ENCODE measurements at regions not wholly inside any gene's neighbourhood (a gene's known extent, or its start where the extent isn't known, plus 50 kb on each side); places are given as distances from the start of the nearest gene placed in this dataset.
A peak's percentile ranks its signal among the peaks of the same experiment; 100 is the strongest.

GRCh38 chr9:108241384-108242073, 614.3 kb downstream of the ACTL7B start:
- Histone ChIP-seq H3K27me3 (ENCODE audit: control insufficient read depth, insufficient read depth, low read length) (no peaks in the 10 kb centered on the region), H2BK15ac (ENCODE audit: low read depth, low read length) (no peak overlapping the region), H4K5ac (ENCODE audit: low read depth, low read length) (no peak overlapping the region), H3K56ac (ENCODE audit: extremely low read depth, insufficient read depth, low read length) (no peak overlapping the region), H4K91ac (ENCODE audit: insufficient read depth, low read depth, low read length) (no peak overlapping the region), H3K14ac (replicated peaks; ENCODE audit: low read depth, low read length) (no peak overlapping the region), H3K23ac (ENCODE audit: low read depth, low read length) (no peak overlapping the region), H2BK20ac (ENCODE audit: low read depth, low read length) (no peak overlapping the region), H2AK9ac (replicated peaks; ENCODE audit: low read depth, low read length, poor library complexity) (no peak overlapping the region), H2AK5ac (ENCODE audit: low read depth, low read length) (no peak overlapping the region), H3K36me3 (ENCODE audit: control insufficient read depth, insufficient read depth, low read length) (no peaks in the 10 kb centered on the region), H3K18ac (ENCODE audit: low read depth, low read length) (no peak overlapping the region), H3K9me3 (ENCODE audit: control insufficient read depth, insufficient read depth, low read length) (no peaks in the 10 kb centered on the region), H3K27ac (ENCODE audit: insufficient read depth, low read length) (no peak overlapping the region), H3K4me2 (ENCODE audit: low read depth, low read length) (no peak overlapping the region), H2AFZ (replicated peaks; ENCODE audit: low read length, poor library complexity) (no peak overlapping the region), H3K79me1 (ENCODE audit: low read depth in 1 of 2, low read length in 2 of 2) (no peaks in the 10 kb centered on the region), H4K8ac (ENCODE audit: low read depth in 2 of 2, low read length in 2 of 2) (no peak overlapping the region), H3K4me1 (ENCODE audit: control insufficient read depth, insufficient read depth, low read length) (no peaks in the 10 kb centered on the region), H4K20me1 (ENCODE audit: insufficient read depth, low read length) (no peaks in the 10 kb centered on the region), H3K9me1 (ENCODE audit: insufficient read depth, low read length) (no peaks in the 10 kb centered on the region; the same call in 1 of the 2 replicates), H3K4me3 (ENCODE audit: insufficient read depth, low read depth, low read length) (no peak overlapping the region), H2BK5ac (ENCODE audit: low read depth, low read length, poor library complexity, severe bottlenecking) (no peak overlapping the region), H2BK120ac (ENCODE audit: low read depth, low read length) (no peak overlapping the region), H3K4ac (ENCODE audit: low read depth, low read length) (no peak overlapping the region), H3K9ac (ENCODE audit: low read depth, low read length) (no peak overlapping the region)
- dilution Hi-C loops (cut with HindIII; ENCODE audit: low sequenced_read_pairs, unreplicated experiment), result no loop called here
- no CpG with 5 or more reads among the region's 1 CpG for WGBS, 2 experiments (ENCODE audit: extremely low coverage in 2 of 2, insufficient read length in 1 of 2)
- no peak for TF ChIP-seq BHLHE40 (IDR thresholded peaks at IDR 0.05; ENCODE audit: low read depth, low read length)
- no peak for TF ChIP-seq MAZ (IDR thresholded peaks at IDR 0.05; ENCODE audit: borderline replicate concordance, low read depth, low read length)
- TF ChIP-seq CEBPB (IDR thresholded peaks at IDR 0.05; ENCODE audit: low read depth, low read length), result no peak
- no peak for TF ChIP-seq RAD21 (IDR thresholded peaks at IDR 0.05; ENCODE audit: low read length)
- no peak for TF ChIP-seq RCOR1 (IDR thresholded peaks at IDR 0.05; ENCODE audit: insufficient replicate concordance, low read length)
- TF ChIP-seq USF2 (IDR thresholded peaks at IDR 0.05; ENCODE audit: low read depth, low read length), result 0 out of 2 replicates have a peak, but pooled peaks have one; percentile 27
- intact Hi-C loops (cut with micrococcal nuclease), result no loop called here
- BruUV-seq (replicated peaks), result no TSS peak
- ATAC-seq (ENCODE audit: low read depth), result no peak
- no peak for DNase-seq
- POLR2A ChIA-PET (ENCODE audit: unreplicated experiment), result no interaction called here
- CTCF ChIA-PET, result no interaction called here
- in situ Hi-C loops (cut with MboI; ENCODE audit: low sequenced_read_pairs), result no loop called here
